NCI-H345 treated with DMSO at 0.1 percent for 48 hours (cell line): ENCODE measurements at regions not wholly inside any gene's neighbourhood (a gene's known extent, or its start where the extent isn't known, plus 50 kb on each side); places are given as distances from the start of the nearest gene placed in this dataset.

Source experiments
- DNase-seq: peaks from one replicate; lab custom pipeline; 2025; ENCODE audit not compliant: unreplicated experiment; lab: John Stamatoyannopoulos, UW

DNA sequence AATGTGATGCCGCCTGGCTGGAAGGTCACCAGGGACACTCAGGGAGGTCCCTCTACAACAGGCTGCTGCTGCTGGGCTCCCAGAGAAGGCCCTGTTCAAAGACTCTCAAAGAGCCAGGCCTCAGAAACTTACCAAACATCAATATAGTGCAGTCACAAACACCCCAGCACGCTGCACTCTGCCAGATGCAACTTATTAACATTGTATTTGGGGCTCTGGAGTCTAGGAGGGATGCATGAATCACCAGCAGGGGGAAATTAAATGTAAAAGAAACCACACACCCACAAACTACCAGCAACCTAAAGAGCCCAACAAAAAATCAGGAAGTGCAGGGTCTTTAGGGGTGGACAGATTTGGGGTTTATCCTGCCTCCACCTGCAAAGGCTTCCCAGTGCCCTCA, 74.6 kb upstream of the SPATA12 start:
- DNase-seq, result no peak

DNA sequence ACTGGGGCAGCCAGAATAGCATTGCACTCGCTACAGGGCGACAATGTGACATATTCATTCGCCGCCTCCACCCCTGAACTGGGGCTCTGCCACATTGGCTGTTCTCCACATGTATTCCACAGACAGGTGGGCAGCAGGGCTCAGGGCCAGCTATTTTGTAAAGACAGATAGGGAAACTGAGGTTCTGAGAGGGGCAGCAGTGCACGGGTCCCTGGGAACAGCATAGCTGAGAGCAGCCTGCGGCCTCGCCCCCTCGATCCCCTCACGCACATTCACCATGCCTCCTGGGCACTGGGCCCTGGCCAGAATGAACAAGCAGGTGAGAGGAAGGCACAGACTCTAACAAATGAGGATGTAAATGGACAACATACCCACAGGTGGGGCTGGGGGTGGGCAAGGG, 75.0 kb upstream of the SPATA12 start:
- no peak for DNase-seq

DNA sequence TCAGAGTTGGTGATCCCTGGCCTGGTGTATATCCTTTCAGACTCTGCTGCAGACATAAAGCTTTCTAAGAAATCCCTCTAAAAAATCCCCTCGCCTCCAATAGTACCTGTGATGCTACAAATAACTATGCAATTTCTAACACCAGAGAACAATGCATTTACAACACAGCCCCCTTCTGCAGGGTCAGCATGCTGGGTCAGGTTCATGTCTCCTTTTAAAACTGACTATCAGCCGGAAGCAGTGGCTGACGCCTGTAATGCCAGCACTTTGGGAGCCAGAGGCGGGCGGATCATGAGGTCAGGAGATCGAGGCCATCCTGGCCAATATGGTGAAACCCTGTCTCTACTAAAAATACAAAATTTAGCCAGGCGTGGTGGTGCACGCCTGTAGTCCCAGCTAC, 77.0 kb upstream of the SPATA12 start:
- DNase-seq, result no peak

DNA sequence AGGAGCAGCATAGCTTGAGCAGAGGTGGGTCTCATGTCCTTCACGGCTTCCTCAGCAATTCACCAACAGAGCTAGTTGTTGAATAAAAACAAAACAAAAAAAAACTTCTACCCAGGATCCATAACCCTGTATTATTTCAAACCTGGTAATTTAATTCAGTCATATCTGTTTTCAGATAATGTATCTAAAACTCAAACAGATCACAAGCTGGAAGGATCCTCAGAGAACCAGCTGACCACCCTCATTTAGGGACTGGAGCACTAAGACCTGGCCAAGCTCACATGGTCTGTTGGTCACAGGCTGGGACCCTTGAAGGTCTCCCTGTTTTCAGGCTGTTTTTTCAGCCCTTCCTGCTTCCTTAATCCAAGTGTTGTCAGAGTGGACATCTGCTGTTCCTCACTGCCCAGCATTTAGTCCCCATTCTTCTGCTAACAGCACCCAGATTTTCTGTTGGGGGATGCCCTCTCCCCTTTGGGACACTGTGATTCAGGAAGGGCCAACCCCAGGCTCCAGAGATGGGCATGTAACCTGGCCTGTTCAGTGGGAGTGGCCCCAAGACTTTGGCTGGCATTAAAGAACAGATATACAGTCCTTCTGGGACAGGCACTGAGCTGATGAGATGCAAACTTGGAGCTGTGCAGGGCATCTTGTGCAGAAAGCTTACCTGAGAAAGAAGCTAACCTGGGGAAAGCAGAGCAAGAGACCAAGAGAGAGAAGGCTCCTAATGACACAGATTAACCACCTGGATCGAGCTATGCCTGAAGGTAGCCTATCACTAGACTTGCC, 78.8 kb upstream of the SPATA12 start:
- no peak for DNase-seq

DNA sequence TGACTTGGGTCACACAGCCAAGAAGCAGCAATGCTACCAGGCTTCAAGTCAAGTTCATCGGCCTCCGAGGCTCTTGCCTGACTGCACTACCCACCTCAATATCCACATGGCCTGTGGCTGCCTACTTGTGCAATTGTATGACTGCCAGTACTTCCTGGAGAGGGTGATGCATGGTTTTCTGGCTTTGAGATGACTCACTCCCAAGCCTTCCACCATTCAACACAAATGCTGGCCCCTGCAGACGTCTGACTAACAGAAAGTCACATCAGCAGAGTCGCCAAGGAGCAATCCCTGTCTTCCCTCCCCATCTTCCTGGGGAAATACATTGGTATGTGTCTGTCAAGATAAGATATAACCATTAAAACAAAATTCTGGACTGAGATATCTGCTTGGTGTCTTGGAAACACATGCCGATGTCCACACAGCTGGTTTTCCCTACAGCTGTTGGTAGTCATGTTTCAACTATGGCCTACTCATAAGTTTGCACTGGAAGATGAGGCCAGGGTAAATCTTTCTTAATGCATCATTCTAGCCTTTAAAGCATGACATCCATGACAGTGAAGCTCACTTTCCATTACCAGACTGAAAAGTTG, 79.6 kb upstream of the SPATA12 start:
- DNase-seq, result no peak

DNA sequence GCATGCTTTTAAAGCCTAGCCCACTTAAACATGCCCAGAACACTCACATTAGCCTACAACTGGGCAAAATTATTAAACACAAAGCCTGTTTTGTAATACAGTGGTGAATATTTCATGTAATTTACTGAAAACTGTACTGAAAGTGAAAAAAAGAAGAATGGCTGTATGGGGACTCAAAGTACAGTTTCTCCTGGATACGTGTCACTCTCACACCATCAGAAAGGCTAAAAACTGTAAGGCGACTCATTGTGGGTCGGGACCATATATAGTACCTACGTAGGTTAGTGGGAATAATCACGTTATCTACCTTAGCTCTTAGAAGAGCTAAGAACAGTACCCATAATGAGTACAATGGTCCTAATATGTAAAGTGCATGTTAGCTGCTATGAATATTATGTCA, 80.2 kb upstream of the SPATA12 start:
- DNase-seq, result no peak

DNA sequence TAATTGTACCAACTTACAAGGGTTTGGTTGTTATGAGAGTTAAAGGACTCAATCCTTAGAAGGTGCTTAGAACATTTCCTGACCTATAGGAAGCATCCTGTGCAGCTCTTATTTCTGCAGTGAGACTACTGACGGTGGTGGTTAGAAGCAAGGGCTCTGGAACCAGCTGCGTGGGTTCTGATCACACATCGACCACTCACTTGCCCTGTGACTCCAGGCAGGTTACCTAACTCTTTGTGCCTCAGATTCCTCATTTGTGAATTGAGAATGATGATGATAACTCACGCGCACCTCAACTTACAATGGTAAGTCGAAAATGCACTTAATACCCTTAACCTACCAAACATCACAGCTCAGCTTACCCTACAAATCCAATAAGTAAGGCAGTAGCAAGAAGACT, 80.7 kb upstream of the SPATA12 start:
- no peak for DNase-seq

DNA sequence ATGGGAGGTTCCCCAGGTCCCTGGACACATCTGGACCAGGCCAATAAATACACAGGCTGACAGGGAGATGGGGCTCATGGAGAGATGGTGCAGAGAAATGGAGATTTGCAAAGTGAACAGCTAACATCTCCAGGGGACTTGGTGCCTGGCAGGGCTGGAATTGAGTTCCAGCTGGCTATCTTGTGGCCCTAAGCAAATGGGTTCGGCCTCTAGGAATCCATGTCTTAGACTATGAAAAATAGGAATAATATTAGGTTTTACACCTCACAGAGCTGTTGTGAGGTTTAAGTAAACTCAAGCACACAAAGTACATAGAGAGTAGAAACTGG, 82.9 kb upstream of the SPATA12 start:
- DNase-seq, result no peak

DNA sequence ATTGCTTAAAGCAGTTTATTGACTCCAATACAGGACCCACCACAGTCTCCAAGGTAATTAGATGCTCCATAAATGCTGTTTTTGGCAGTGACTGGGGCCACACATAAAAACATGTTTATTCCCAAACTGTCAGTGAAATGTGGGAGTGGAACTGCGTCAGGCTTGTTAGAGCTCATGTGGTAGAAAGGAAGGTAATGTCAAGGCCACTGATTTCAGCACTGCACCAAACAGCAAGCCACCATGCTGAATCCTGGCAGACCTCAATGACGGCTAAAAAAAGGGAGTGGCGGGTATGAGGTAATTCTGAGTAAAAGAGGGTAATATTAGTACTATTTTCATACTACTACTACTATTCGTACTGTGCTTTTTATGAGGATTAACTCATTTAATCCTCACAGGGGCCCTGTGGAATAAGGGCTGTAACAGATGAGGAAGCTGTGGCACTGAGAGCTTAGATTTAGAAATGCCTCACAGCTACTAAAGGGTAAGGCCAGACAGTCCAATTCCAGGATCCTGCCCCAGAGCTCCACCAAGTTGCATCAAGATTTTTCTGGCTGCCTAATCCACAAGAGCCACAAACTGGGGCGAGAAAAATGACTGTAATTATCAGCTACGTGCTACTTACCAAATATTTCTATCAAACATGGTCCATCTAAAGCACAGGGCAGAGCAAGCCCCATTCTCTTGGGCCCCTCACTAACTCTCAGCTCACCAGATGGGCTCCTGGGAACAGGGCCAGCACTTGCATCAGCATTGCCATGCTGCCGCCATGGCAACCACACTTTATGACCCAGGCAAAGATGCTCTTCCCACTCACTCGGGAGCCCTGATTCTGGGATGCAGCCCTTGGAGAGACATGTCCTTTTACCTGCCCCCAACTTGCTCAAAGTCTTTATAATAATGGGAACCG, 83.6 kb upstream of the SPATA12 start:
- peak; percentile 48 for DNase-seq

DNA sequence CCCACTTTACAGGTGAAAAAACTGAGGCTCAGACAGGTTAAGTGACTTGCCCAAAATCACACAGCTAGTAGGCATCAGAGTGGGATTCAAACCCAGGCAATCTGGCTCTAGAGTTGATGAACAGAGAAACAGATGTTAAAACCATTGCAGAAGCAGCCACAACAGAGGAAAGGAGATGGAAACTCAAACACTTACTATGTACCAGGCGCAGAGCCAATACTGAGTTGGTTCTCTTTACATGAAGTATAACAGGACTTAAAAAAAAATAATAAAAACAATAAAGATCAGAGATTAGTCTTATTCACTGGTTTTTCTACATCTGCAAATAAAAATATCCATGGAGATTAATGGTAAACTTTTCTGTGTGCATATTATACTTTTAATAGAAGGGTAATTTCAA, 84.9 kb upstream of the SPATA12 start:
- DNase-seq, result no peak

DNA sequence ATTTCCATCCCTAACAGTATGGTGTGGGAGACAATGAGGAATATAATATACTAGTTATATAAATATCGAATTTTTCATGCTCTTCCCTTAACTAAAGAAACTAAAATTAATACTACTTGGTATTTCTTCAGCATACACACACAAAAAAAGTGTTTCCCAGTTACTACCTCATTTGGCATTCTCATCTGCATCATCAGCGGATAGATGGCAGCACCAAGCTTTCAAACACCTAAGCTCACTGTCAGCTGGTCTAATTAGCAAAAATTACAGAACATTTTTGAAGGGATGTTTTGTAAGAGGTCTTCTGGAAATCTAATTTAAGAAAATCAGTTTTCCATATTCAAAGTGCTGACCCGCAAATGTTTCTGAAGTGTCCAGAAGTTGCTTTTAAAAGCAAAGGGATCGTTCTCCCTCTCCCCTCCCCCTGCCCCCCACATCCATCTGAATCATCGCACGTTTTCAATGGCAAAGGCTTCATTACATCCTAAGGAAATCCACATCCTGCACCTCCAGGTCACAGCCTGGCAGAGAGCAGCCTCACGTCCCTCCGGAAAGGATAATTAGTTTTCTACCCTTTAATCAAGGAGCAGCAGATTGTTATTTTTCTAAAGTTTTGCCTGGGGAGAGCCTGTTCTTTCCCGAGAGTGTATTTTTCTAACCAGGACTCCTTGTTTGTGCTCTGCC, 86.1 kb upstream of the SPATA12 start:
- no peak for DNase-seq

DNA sequence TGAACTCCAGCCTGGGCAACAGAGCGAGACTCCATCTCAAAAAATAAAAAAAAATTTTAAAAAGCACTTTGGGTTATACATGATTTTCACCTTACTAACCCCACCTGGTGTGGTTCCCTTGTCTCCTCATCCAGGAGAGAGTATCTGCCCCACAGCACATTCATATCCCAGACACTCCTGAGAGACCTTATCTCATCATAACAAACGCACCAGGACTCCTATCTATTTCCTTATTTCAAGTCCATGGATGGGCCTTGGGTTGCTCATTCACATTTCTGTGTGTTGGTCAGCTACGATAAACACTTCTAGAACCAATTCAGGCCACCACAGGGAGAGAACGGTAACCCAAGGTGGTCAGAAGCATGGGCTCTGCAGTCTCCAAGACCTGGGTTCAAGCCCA, 88.6 kb upstream of the SPATA12 start:
- no peak for DNase-seq

DNA sequence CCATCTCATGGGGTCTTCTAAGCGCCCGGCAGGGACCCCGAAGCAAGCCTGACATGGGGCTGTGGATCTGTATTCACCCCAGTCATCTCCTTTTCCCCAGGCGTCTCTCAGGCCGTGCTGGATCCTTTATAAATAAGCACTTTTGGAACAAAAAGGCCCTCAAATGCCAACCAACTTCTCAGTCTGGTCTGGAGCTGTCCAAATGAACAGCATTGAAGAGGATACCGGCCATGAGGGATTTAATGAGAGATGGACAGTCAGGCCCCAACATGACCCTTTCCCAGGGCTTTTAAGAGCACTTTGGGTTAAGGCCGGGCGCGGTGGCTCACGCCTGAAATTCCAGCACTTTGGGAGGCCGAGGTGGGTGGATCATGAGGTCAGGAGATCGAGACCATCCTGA, 89.2 kb upstream of the SPATA12 start:
- DNase-seq, result no peak

DNA sequence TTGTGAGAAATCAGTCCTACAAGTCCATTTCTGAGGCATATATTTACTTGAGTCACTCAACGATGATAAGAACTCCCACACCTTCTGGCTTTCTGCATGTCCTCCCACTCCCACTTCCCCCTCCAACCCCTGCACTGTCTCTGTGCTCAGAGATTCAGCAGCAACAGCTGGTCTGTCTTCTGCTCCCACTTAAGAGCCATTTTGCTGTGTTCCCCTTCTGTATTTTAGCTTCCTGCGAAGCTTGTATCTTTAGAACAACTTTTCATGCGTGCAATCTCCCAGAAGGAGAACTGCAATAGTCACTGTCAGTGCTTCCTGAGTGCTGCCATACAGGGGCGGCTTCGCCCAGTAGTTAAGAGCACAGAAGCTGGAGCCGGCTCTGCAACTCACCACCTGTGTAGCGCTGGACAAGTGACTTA, 90.0 kb upstream of the SPATA12 start:
- DNase-seq, result no peak

DNA sequence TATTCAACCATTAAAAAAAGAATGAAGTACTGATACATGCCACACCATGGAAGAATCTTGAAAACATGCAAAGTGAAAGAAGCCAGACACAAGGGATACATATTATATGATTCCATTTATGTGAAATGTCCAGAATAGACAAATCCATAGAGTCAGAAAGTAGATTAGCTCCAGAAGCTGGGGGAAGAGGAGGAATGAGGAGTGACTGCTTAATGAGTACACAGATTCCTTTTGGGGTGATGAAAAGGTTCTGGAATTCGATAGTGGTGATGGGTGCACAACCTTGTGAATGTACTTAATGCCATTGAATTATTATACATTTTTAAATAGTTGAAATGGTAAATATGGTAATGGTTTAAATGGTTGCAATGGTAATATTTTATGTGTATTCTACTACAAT, 90.6 kb upstream of the SPATA12 start:
- no peak for DNase-seq

DNA sequence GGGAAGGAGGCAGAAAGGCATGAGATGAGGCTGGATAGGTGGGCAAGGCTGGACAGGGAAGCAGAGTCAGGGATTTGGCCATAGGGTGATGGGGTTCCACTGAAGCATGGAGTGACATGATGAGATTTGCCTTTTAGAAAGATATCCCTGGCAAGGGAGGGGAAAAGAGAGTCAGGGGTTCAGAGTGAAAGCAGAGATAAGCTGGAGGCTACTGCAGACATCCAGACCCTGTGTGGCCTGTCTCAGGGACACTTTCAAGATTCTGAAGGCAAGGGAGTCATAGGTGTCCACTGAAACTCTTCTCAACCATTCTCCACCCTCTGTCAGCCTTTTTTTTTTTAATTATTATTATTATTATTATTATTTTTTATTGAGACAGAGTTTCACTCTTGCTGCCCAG, 94.0 kb upstream of the SPATA12 start:
- DNase-seq, result no peak

DNA sequence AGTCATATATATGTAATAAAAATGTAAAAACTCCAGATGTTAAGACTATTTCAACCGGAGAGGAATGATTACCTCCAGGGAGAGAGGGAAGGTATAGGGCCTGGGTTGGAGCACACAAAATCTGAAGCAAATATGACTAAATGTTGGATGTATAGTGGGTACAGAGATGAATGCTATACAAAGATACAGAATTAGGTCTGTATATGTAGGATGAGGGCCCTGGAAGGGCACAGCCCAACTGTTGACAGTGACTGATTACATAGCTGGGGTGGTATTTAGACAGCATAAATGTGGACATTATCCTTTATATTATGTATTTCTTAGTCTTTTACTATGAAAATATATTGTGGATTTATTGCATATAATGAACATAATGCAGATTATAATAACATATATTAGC, 94.4 kb upstream of the SPATA12 start:
- DNase-seq, result no peak

DNA sequence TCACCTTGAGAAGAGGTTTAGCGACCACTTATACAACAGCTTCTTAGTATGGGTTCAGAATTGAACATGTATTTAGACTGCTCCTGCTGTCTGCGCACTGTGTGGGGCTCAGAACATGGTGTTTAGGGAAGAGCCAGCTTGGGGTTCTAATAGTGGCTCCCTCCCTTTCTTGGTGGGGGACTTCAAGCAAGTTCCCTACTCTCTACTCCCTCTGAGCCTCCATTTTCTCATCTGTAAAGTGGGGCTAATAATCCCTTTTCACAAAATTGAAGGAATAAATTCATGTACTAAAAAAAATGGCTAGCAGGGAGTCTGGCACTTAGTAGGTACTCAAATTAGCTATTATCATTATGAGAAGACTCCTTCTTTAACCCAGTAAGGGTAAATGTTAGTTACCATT, 97.5 kb upstream of the SPATA12 start:
- no peak for DNase-seq

DNA sequence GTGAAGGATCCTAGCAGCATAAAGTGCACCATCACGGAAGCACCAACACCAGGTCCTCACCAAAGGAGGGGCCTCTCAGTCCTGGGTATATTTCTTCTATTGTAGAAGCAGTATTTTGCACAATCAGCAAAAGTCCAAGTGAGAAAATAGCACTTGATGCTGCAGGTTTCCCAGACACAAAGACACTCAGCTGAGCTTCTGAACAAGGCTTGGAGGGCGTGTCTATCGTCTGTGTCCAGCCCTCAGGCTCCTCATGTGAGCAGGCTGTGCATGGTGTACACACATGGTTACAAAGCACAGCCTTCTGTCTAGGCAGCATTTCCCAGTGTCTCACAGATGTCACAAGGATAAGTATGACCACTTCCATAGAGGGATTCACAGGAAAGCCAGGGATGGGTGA, 98.3 kb upstream of the SPATA12 start:
- peak; percentile 47 for DNase-seq

DNA sequence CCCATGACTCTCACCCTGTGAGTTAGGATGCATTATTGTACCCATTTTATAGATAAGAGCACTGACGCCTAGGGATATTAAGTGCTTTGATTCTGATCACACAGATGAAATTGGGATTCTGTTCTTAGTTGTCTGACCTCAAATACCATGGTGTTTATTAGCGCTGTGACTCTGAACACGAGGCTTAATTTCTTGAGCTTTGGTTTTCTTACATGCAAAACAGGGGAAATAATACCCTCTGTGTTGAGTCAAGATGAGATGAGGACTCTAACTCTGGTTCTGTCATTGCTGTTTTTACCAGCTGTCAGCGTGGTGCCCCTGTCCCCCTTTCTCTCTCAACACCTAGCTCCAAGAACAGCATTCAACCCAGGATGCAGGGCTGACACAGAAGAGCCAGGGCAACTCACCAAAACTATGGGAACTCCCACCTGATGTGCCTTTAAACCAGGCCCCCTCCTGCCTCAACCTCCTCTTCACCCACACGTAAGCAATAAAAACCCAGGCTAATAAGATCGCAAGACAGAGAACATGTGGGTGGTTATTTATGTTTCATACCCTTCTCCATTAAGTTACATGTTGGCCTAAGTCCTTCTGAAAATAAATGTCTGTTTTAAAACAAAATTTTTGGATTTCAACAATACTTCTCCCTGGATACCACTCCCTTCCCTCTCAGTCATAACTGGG, 100.1 kb upstream of the SPATA12 start:
- no peak for DNase-seq

DNA sequence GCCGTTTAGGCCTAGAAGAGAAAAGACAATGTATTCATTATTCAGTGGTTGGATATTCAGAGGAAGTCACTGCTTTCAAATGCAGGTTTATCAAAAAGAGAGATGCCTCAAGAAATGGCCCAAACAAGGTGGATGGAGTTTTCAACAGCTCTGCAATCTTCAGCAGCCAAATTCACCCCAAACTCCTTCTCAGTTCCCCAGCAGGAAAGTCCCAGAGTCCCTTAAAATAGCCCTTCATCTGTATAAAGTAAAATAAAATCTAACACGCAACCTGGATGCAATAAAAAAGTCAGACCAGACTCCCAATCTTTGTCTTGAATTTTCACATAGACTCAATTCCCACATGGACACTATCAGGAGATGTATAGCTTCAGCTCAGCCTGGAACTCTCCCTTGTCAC, 101.6 kb upstream of the SPATA12 start:
- no peak for DNase-seq
